DMS79 treated with DMSO at 0.1 percent for 48 hours (cell line): ENCODE measurements at regions not wholly inside any gene's neighbourhood (a gene's known extent, or its start where the extent isn't known, plus 50 kb on each side); places are given as distances from the start of the nearest gene placed in this dataset.

Experiments used
- DNase-seq: peaks from one replicate; lab custom pipeline; 2025; lab: John Stamatoyannopoulos, UW

DNA sequence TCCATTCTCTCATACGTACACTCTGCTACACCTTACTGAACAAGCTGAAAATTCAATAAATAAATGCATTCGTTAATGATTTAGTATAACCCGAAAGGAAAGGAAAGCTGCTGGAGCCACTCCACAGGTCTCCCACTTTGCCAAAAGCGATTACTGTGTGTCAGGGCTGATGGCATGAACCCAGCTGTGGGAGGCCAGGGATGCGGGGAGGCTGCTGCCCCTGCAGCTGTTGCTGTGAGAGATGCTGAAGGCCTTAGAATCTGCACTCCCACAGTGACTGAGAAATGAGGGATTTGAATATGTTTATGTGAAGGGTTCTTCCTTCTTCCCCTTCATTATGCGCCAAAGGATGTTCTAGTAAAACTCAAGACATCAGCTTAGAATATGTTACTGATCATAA is 58.7 kb upstream of the NBEA start:
- no peak for DNase-seq

DNA sequence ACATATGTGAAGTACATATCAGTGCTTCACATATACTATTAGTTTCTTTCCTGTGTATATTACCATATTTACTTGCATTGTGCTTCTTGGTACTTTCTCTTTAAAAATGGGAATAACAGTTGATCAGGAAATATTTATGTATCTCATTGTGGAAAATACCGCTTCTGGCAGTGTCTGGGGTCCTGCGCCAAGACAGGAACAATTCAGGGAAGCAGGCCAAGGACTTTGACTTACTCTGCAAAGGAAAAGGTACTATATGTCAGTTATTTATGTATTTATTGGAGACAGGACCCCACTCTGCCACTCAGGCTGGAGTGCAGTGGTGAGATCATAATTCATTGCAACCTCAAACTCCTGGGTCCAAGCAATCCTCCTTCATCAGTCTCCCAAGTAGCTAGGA is 57.7 kb upstream of the NBEA start:
- no peak for DNase-seq

DNA sequence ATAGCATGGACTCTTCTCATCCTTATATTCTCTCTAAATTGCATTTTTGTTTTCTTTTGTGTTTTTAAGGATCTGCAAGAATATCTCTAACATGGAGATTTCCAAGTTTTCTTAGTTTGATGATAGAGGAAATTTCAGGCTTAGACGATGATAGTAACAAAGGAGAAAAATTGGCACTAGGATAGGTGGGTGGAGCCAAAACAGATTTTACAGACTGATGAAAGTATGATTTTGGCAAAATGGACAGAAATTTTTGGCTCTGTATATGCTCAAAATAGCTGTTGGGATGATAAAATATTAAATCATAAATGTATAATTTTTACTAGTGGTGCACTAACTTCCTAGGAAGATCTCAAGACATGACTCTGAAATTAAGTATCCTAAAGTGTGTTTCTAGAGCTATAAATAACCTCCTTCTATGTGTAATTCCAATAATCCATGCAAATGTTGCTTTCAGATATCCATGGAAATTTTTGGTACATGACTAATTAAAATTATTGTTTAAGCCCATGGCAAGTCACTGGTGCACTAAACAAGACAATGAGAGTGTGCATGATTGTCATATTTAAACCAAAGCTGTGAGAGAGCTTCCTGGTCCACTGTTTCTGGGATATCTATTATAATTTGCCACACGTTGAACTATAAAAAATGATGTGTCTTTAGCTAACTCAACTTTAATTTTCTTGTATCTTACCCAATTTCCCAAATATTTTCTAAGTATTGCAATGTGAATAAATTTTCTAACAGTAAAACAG is 55.8 kb upstream of the NBEA start:
- no peak for DNase-seq

DNA sequence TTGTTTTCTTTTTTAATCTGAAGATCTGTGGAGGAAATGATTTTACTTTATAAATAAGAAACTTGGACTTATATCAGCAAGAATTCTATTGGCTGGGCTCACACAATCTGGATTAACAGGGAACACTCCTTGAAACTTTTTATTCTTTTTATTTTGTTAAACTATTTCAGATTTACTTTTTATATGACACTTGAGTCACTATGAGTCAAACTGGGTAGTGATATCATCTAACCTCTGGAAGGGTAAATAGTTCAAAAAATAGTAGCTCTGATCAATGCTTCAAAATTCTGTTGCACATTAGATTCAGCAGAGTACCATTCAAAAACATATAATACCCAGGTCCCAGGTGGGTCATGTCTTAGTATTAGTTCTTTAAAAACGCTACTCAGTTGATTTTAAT is 55.1 kb upstream of the NBEA start:
- no peak for DNase-seq
